Sigmoid colon (tissue), 6 donors: ENCODE measurements at regions not wholly inside any gene's neighbourhood (a gene's known extent, or its start where the extent isn't known, plus 50 kb on each side); places are given as distances from the start of the nearest gene placed in this dataset.

ENCODE experiments used
- DNase-seq: peaks from one replicate; pipeline ENCODE4 v3.0.0-alpha.2; 2019
- H3K27ac ChIP-seq, 4 donors: fragments of 200-600 bp; sonication (generic); one replicate each; pipeline ENCODE4 v1.5.1; 2016 to 2019; ENCODE audit warnings: mild to moderate bottlenecking in 1 of 4
- H3K27me3 ChIP-seq, 3 donors: fragments of 200-600 bp; sonication (generic); one replicate each; pipeline ENCODE4 v1.5.1; 2019; ENCODE audit warnings: mild to moderate bottlenecking in 1 of 3
- H3K36me3 ChIP-seq, 4 donors: fragments of 200-600 bp; sonication (generic); one replicate each; pipeline ENCODE4 v1.5.1; 2016 to 2019
- H3K4me1 ChIP-seq, 4 donors: fragments of 200-600 bp; sonication (generic); one replicate each; pipeline ENCODE4 v1.5.1; 2017 to 2019
- H3K4me3 ChIP-seq, 4 donors: fragments of 200-600 bp; sonication (generic); one replicate each; pipeline ENCODE4 v1.5.1; 2017 to 2019; ENCODE audit warnings: mild to moderate bottlenecking in 2 of 4, moderate library complexity in 1 of 4
- H3K9me3 ChIP-seq, 4 donors: fragments of 200-600 bp in 3 of 4; sonication (generic) in 3 of 4; one replicate each; pipeline versions ENCODE4 v1.5.1 to v1.6.1; 2013 to 2019
- EP300 ChIP-seq, 4 donors: sonication (generic); formaldehyde crosslinking; IDR thresholded peaks; one replicate each; pipeline ENCODE4 v1.6.1; 2017; ENCODE audit warnings: antibody characterized with exemption in 4 of 4
- POLR2A ChIP-seq, 2 donors: fragments of 450-650 bp; IDR thresholded peaks; one replicate each; pipeline ENCODE4 v1.6.1; 2016; ENCODE audit warnings: antibody characterized with exemption in 2 of 2, mild to moderate bottlenecking in 2 of 2, moderate library complexity in 2 of 2
- POLR2AphosphoS5 ChIP-seq, 4 donors: sonication (generic); formaldehyde crosslinking; IDR thresholded peaks; one replicate each; pipeline ENCODE4 v1.6.1; 2017; ENCODE audit warnings: antibody characterized with exemption in 4 of 4
- WGBS, 2 donors: extraction: QIAGEN DNeasy Blood & Tissue Kit; methylation state at CpG; one replicate each; pipeline ENCODE4 v1.1.7; 2013; 5-methylcytosine and 5-hydroxymethylcytosine counted together
- intact Hi-C: fragments of 100-400 bp; cut with DNase I; formaldehyde crosslinking; loops from one replicate; pipeline ENCODE4 v1.15.1; 2023
- TF ChIP-seq, protein P1 (sequence below), 4 experiments: fragments of 450-650 bp in 3 of 4; fragments of 200-600 bp in 1 of 4; IDR thresholded peaks; one replicate each; pipeline ENCODE4 v1.5.1; 2016 to 2019; ENCODE audit warnings: antibody characterized with exemption in 4 of 4, mild to moderate bottlenecking in 3 of 4, moderate library complexity in 2 of 4
- donor health status: healthy with polysubstance abuse.
- donor health status: healthy.

DNA sequence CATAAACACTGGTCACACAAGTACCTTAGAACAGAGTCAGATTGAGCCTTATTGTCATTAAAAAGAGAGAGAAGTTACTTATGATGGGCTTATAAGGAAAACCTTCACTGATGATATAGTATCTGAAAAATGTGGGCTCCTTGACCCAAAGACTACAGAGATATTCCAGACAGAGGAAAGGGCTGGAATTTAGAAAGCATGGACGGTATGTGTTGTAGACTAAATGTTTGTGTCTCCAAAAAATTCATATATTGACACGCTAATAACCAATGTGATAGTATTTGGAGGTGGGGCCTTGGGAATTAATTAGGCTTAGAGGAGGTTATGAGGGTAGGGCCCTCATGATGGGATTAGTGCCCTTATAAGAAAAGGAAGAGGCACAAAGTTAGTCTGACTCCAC, 61.0 kb upstream of the DAZL start:
- Histone ChIP-seq H3K27me3 (no peaks in the 10 kb centered on the region), H3K36me3 (no peaks in the 10 kb centered on the region), H3K9me3 (no peaks in the 10 kb centered on the region), H3K4me3 (no peak overlapping the region), H3K27ac (no peak overlapping the region), H3K4me1 (no peaks in the 10 kb centered on the region)
- no peak for TF ChIP-seq POLR2AphosphoS5 (IDR thresholded peaks at IDR 0.05)
- 97% methylated on average over 2 of the region's 2 CpGs for WGBS, 2 donors
- intact Hi-C loops = no loop called here
- no peak for DNase-seq

DNA sequence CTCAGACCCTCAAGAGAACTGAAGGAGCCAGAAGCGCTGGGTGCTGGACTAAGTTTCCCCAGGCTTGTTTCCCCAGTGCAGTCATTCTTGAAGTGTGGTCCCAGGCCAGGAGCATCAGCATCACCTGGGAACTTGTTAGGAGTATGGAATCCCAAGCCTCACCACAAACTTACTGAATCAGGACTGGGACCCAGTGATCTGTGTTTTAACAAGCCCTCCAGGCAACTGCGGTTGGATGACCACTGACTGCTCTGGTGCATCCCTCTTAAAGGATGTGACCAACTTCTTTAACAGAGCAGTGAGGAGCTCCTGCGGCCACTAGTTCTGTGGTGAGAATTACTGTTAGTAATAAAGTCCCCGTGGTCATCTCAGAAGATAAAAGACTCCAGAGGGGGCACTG, 62.4 kb upstream of the DAZL start:
- no peak for DNase-seq
- Histone ChIP-seq H3K27ac (no peak overlapping the region), H3K27me3 (no peaks in the 10 kb centered on the region), H3K9me3 (no peaks in the 10 kb centered on the region), H3K4me1 (no peaks in the 10 kb centered on the region), H3K36me3 (no peaks in the 10 kb centered on the region), H3K4me3 (no peak overlapping the region)
- WGBS, 2 donors = 79 to 80% methylated on average over 4 of the region's 4 CpGs
- intact Hi-C loops = no loop called here
- TF ChIP-seq POLR2AphosphoS5 (IDR thresholded peaks at IDR 0.05) (no peak), POLR2A (IDR thresholded peaks at IDR 0.05) (no peak), EP300 (IDR thresholded peaks at IDR 0.05) (no peak)
- TF ChIP-seq, protein P1, sequence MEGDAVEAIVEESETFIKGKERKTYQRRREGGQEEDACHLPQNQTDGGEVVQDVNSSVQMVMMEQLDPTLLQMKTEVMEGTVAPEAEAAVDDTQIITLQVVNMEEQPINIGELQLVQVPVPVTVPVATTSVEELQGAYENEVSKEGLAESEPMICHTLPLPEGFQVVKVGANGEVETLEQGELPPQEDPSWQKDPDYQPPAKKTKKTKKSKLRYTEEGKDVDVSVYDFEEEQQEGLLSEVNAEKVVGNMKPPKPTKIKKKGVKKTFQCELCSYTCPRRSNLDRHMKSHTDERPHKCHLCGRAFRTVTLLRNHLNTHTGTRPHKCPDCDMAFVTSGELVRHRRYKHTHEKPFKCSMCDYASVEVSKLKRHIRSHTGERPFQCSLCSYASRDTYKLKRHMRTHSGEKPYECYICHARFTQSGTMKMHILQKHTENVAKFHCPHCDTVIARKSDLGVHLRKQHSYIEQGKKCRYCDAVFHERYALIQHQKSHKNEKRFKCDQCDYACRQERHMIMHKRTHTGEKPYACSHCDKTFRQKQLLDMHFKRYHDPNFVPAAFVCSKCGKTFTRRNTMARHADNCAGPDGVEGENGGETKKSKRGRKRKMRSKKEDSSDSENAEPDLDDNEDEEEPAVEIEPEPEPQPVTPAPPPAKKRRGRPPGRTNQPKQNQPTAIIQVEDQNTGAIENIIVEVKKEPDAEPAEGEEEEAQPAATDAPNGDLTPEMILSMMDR (IDR thresholded peaks at IDR 0.05) = no peak

- H3K4me3 ChIP-seq = no peak overlapping the region
- no peaks in the 10 kb centered on the region for H3K9me3 ChIP-seq
- TF ChIP-seq, protein P1 (IDR thresholded peaks at IDR 0.05) = no peak
- TF ChIP-seq EP300 (IDR thresholded peaks at IDR 0.05) = no peak
- TF ChIP-seq POLR2AphosphoS5 (IDR thresholded peaks at IDR 0.05) = no peak
- TF ChIP-seq POLR2A (IDR thresholded peaks at IDR 0.05) = no peak
- intact Hi-C loops = no loop called here
- no peaks in the 10 kb centered on the region for H3K4me1 ChIP-seq
- 90% methylated on average over 5 of the region's 5 CpGs for WGBS, 2 donors
- H3K36me3 ChIP-seq = no peaks in the 10 kb centered on the region
- H3K27me3 ChIP-seq = no peaks in the 10 kb centered on the region
- H3K27ac ChIP-seq = no peak overlapping the region
- no peak for DNase-seq
Measured at GRCh38 chr3:16668776-16669545, 63.7 kb upstream of the DAZL start.

- intact Hi-C loops = no loop called here
- no peaks in the 10 kb centered on the region for H3K4me1 ChIP-seq
- H3K27me3 ChIP-seq = no peaks in the 10 kb centered on the region
- no peak overlapping the region for H3K4me3 ChIP-seq
- no peak for DNase-seq
- no peaks in the 10 kb centered on the region for H3K36me3 ChIP-seq
- H3K27ac ChIP-seq = no peak overlapping the region
- H3K9me3 ChIP-seq = no peaks in the 10 kb centered on the region
- TF ChIP-seq, protein P1 (IDR thresholded peaks at IDR 0.05) = no peak
- TF ChIP-seq EP300 (IDR thresholded peaks at IDR 0.05) = no peak
- TF ChIP-seq POLR2AphosphoS5 (IDR thresholded peaks at IDR 0.05) = no peak
- TF ChIP-seq POLR2A (IDR thresholded peaks at IDR 0.05) = no peak
Measured at GRCh38 chr3:16670191-16670590, 65.0 kb upstream of the DAZL start.

DNA sequence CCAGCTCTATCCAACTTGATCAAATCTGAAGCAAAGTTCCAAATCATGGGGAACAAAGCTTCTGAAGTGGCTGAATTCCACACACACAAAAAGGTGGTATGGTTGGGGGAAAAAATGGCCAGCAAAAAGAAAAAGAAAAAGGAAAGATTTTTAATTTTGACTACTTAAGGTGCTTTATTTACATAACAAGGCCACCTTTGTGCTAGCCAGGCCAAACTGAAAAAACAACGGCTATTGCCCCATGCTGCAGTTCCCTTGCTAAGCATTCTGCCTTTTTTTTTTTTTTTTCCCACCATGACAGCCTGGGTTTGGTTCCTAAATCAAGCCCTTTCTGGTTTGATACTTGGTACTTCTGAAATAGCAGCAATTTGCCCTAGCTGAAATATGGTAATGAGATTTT, 66.5 kb upstream of the DAZL start:
- H3K27ac ChIP-seq = no peak overlapping the region
- WGBS, 2 donors = 74 to 94% methylated on average over 1 of the region's 1 CpG
- no peaks in the 10 kb centered on the region for H3K4me1 ChIP-seq
- H3K4me3 ChIP-seq = no peak overlapping the region
- TF ChIP-seq EP300 (IDR thresholded peaks at IDR 0.05) = no peak
- no peak for TF ChIP-seq POLR2AphosphoS5 (IDR thresholded peaks at IDR 0.05)
- intact Hi-C loops = no loop called here
- no peaks in the 10 kb centered on the region for H3K9me3 ChIP-seq
- DNase-seq = no peak
- H3K36me3 ChIP-seq = no peaks in the 10 kb centered on the region
- H3K27me3 ChIP-seq = no peaks in the 10 kb centered on the region

- no peaks in the 10 kb centered on the region for H3K4me1 ChIP-seq
- no peak for DNase-seq
- TF ChIP-seq EP300 (IDR thresholded peaks at IDR 0.05) = no peak
- no peak for TF ChIP-seq POLR2AphosphoS5 (IDR thresholded peaks at IDR 0.05)
- TF ChIP-seq POLR2A (IDR thresholded peaks at IDR 0.05) = no peak
- TF ChIP-seq, protein P1 (IDR thresholded peaks at IDR 0.05) = no peak
- H3K27ac ChIP-seq = no peak overlapping the region
- H3K4me3 ChIP-seq = no peak overlapping the region
- H3K36me3 ChIP-seq = no peaks in the 10 kb centered on the region
- intact Hi-C loops = no loop called here
- H3K27me3 ChIP-seq = no peaks in the 10 kb centered on the region
- no peaks in the 10 kb centered on the region for H3K9me3 ChIP-seq
Measured at GRCh38 chr3:16673530-16673929, 68.3 kb upstream of the DAZL start.
